H1 (cell line): ENCODE measurements at regions not wholly inside any gene's neighbourhood (a gene's known extent, or its start where the extent isn't known, plus 50 kb on each side); places are given as distances from the start of the nearest gene placed in this dataset.

Experiments
- CTCF ChIA-PET: fragments of 300-600 bp; sonication (Branson Sonifier 250); formaldehyde crosslinking; loops from one replicate; lab custom pipeline; 2021; ENCODE audit not compliant: partially characterized antibody; lab: Charles Lee
- POLR2A ChIA-PET: fragments of 300-600 bp; sonication (Branson Sonifier 250); formaldehyde crosslinking; loops from one replicate; lab custom pipeline; 2021; ENCODE audit warnings: inconsistent platforms; ENCODE audit not compliant: partially characterized antibody; lab: Charles Lee
- DNase-seq, 2 experiments: peaks; one replicate each; pipeline versions ENCODE4 v3.0.0 to v3.0.0-alpha.2; 2010 to 2022; ENCODE audit warnings: low spot score in 2 of 2, low read depth in 1 of 2, mixed read lengths in 1 of 2
- FAIRE-seq: peaks from 2 replicates; lab custom pipeline; 2011; peaks lifted over from hg19 to GRCh38; lab: Jason Lieb, UNC
- H2AFZ ChIP-seq: 2 replicates; pipeline ENCODE4 v1.8.1; 2012; ENCODE audit warnings: low read length, inconsistent platforms
- H2AK5ac ChIP-seq: 2 replicates; pipeline ENCODE4 v1.6.1; 2013; ENCODE audit warnings: low read depth, low read length
- H2BK120ac ChIP-seq: replicated peaks from 2 replicates; pipeline ENCODE3; 2013; ENCODE audit warnings: low read depth, low read length, inconsistent platforms
- H2BK12ac ChIP-seq: 2 replicates; pipeline ENCODE4 v1.6.1; 2013; ENCODE audit warnings: low read depth, low read length
- H2BK15ac ChIP-seq: 2 replicates; pipeline ENCODE4 v1.6.1; 2013; ENCODE audit warnings: low read length
- H2BK20ac ChIP-seq: 2 replicates; pipeline ENCODE4 v1.6.1; 2013; ENCODE audit warnings: low read length
- H2BK5ac ChIP-seq: 2 replicates; pipeline ENCODE4 v1.6.1; 2013; ENCODE audit warnings: low read depth, low read length
- H3K14ac ChIP-seq: 2 replicates; pipeline ENCODE4 v1.6.1; 2013; ENCODE audit warnings: inconsistent platforms; ENCODE audit not compliant: insufficient read length
- H3K18ac ChIP-seq: 2 replicates; pipeline ENCODE4 v1.6.1; 2013; ENCODE audit warnings: low read length; ENCODE audit errors: extremely low read depth
- H3K23ac ChIP-seq: 2 replicates; pipeline ENCODE4 v1.6.1; 2013; ENCODE audit warnings: inconsistent platforms; ENCODE audit not compliant: insufficient read length
- H3K23me2 ChIP-seq: 2 replicates; pipeline ENCODE4 v1.6.1; 2013; ENCODE audit warnings: low read depth, low read length
- H3K27ac ChIP-seq: 2 replicates; pipeline ENCODE4 v1.6.1; 2011; ENCODE audit warnings: low read depth, low read length, inconsistent platforms
- H3K27me3 ChIP-seq, 4 experiments: replicated peaks in 1 of 4; 1 replicate in 1 of 4; 2 replicates in 3 of 4; pipeline versions ENCODE4 v1.6.1 to v1.8.1; 2011 to 2013; ENCODE audit warnings: low read length in 3 of 4, mild to moderate bottlenecking in 3 of 4, inconsistent platforms in 2 of 4, mixed read lengths in 2 of 4, moderate library complexity in 1 of 4; ENCODE audit not compliant: control insufficient read depth in 3 of 4, insufficient read depth in 3 of 4; ENCODE audit errors: extremely low read depth in 1 of 4
- H3K36me3 ChIP-seq, 4 experiments: 2 replicates each; pipeline versions ENCODE4 v1.6.1 to v1.8.1; 2011 to 2013; ENCODE audit warnings: mild to moderate bottlenecking in 4 of 4, low read length in 3 of 4, moderate library complexity in 2 of 4, control low read depth in 1 of 4, inconsistent platforms in 1 of 4; ENCODE audit not compliant: insufficient read depth in 4 of 4, control insufficient read depth in 2 of 4
- H3K4ac ChIP-seq: replicated peaks from 2 replicates; pipeline ENCODE3; 2013; ENCODE audit warnings: low read length, low read depth, mixed read lengths, inconsistent platforms; ENCODE audit not compliant: insufficient read length
- H3K4me1 ChIP-seq, 4 experiments: replicated peaks in 1 of 4; 1 replicate in 1 of 4; 2 replicates in 3 of 4; pipeline versions ENCODE4 v1.6.1 to v1.8.1; 2011 to 2013; ENCODE audit warnings: low read length in 3 of 4, inconsistent platforms in 2 of 4, mixed read lengths in 1 of 4; ENCODE audit not compliant: insufficient read depth in 4 of 4, control insufficient read depth in 3 of 4
- H3K4me2 ChIP-seq, 2 experiments: 2 replicates each; pipeline versions ENCODE4 v1.6.1 to v1.8.1; 2011 to 2013; ENCODE audit warnings: low read depth in 2 of 2, low read length in 2 of 2, control low read depth in 1 of 2, inconsistent platforms in 1 of 2, mild to moderate bottlenecking in 1 of 2; ENCODE audit not compliant: insufficient read depth in 1 of 2
- H3K4me3 ChIP-seq, 4 experiments: fragments of 200-600, 300-600 bp in 1 of 4; sonication (generic), shearing (Covaris generic), sonication (Bioruptor Twin) in 1 of 4; 2 replicates each; pipeline versions ENCODE4 v1.5.1 to v1.8.1; 2011 to 2016; ENCODE audit warnings: low read length in 4 of 4, low read depth in 3 of 4, control low read depth in 2 of 4, inconsistent platforms in 2 of 4, mild to moderate bottlenecking in 2 of 4, mixed read lengths in 1 of 4, moderate library complexity in 1 of 4; ENCODE audit not compliant: insufficient read depth in 2 of 4; ENCODE audit errors: extremely low read depth in 1 of 4
- H3K56ac ChIP-seq: replicated peaks from 2 replicates; pipeline ENCODE3; 2013; ENCODE audit warnings: low read depth, mild to moderate bottlenecking, mixed read lengths, low read length, inconsistent platforms; ENCODE audit not compliant: insufficient read length
- H3K79me1 ChIP-seq: 2 replicates; pipeline ENCODE4 v1.6.1; 2013; ENCODE audit warnings: low read depth, low read length, control low read depth
- H3K79me2 ChIP-seq, 2 experiments: 2 replicates each; pipeline versions ENCODE4 v1.6.1 to v1.8.1; 2012 to 2013; ENCODE audit warnings: low read length in 2 of 2, mild to moderate bottlenecking in 2 of 2, inconsistent platforms in 1 of 2; ENCODE audit not compliant: insufficient read depth in 2 of 2, control insufficient read depth in 1 of 2
- H3K9ac ChIP-seq, 4 experiments: replicated peaks in 1 of 4; 1 replicate in 1 of 4; 2 replicates in 3 of 4; pipeline versions ENCODE4 v1.6.1 to v1.8.1; 2011 to 2013; ENCODE audit warnings: low read depth in 3 of 4, low read length in 3 of 4, control low read depth in 2 of 4, mild to moderate bottlenecking in 2 of 4, moderate library complexity in 2 of 4, inconsistent platforms in 1 of 4; ENCODE audit errors: extremely low read depth in 1 of 4
- H3K9me3 ChIP-seq, 2 experiments: 2 replicates each; pipeline versions ENCODE4 v1.6.1 to v1.8.1; 2012 to 2013; ENCODE audit warnings: mild to moderate bottlenecking in 2 of 2, moderate library complexity in 2 of 2, control low read depth in 1 of 2, inconsistent platforms in 1 of 2, low read depth in 1 of 2, low read length in 1 of 2, mixed read lengths in 1 of 2; ENCODE audit not compliant: insufficient read depth in 2 of 2
- H4K20me1 ChIP-seq, 2 experiments: replicated peaks in 1 of 2; 2 replicates each; pipeline versions ENCODE3 to v1.8.1; 2011 to 2013; ENCODE audit warnings: inconsistent platforms in 2 of 2, low read length in 2 of 2, mild to moderate bottlenecking in 1 of 2; ENCODE audit not compliant: insufficient read depth in 2 of 2, control insufficient read depth in 1 of 2
- H4K5ac ChIP-seq: 2 replicates; pipeline ENCODE4 v1.6.1; 2013; ENCODE audit warnings: low read length, low read depth, mixed read lengths, inconsistent platforms; ENCODE audit not compliant: insufficient read length
- H4K8ac ChIP-seq: 2 replicates; pipeline ENCODE4 v1.8.0; 2013; ENCODE audit warnings: mild to moderate bottlenecking, moderate library complexity, low read length, inconsistent platforms; ENCODE audit not compliant: insufficient read depth; ENCODE audit errors: extremely low read depth
- H4K91ac ChIP-seq: replicated peaks from 2 replicates; pipeline ENCODE3; 2013; ENCODE audit warnings: low read length, mixed read lengths, inconsistent platforms; ENCODE audit not compliant: insufficient read length
- EZH2 ChIP-seq: fragments of 200-600 bp; sonication (generic); IDR thresholded peaks from 2 replicates; pipeline ENCODE4 v1.7.1; 2012; ENCODE audit warnings: low read depth, mild to moderate bottlenecking, moderate library complexity, low read length, inconsistent platforms; ENCODE audit not compliant: severe bottlenecking
- RAD21 ChIP-seq, 2 experiments: IDR thresholded peaks in 1 of 2; conservative IDR thresholded peaks in 1 of 2; 2 replicates each; pipeline ENCODE4 v1.6.1; 2011; ENCODE audit warnings: low read depth in 2 of 2, low read length in 2 of 2, improper control_type of control experiment in 1 of 2, inconsistent platforms in 1 of 2, mild to moderate bottlenecking in 1 of 2, moderate library complexity in 1 of 2
- SUZ12 ChIP-seq: fragments of 200-600 bp; sonication (generic); IDR thresholded peaks from 2 replicates; pipeline ENCODE4 v1.6.1; 2012; ENCODE audit warnings: mild to moderate bottlenecking, inconsistent platforms, low read length, moderate library complexity, mixed read lengths
- WGBS, 2 experiments: shearing (Covaris generic) in 1 of 2; methylation state at CpG; one replicate each; pipeline versions ENCODE4 v1.1.6 to v1.1.7; 2013 to 2015; ENCODE audit warnings: low lambda C conversion rate in 2 of 2, mixed read lengths in 2 of 2, inconsistent platforms in 1 of 2, low coverage in 1 of 2, missing lambda C conversion rate in 1 of 2; ENCODE audit not compliant: insufficient replicate concordance in 2 of 2, insufficient coverage in 1 of 2, insufficient read length in 1 of 2; ENCODE audit errors: extremely low coverage in 1 of 2, missing lambda C conversion rate in 1 of 2; 5-methylcytosine and 5-hydroxymethylcytosine counted together

GRCh38 chr10:118234683-118235082, 107.4 kb downstream of the FAM204A start:
- no peak for TF ChIP-seq RAD21 (IDR thresholded peaks at IDR 0.05 in 1 of 2, conservative IDR thresholded peaks at IDR 0.05 in 1 of 2; ENCODE audit: low read depth in 2 of 2, low read length in 2 of 2)
- TF ChIP-seq SUZ12 = no peak
- TF ChIP-seq EZH2 = no peak
- TF ChIP-seq, all 59 proteins: peak for 0
- Histone ChIP-seq H3K4me1 (no peaks in the 10 kb centered on the region), H2BK15ac (no peak overlapping the region), H2AFZ (no peak overlapping the region), H2BK5ac (no peak overlapping the region), H3K9me3 (no peaks in the 10 kb centered on the region), H3K23me2 (peaks cover 4% of the 10 kb centered on the region; the same call in 1 of the 2 replicates), H3K9ac (no peak overlapping the region), H3K79me2 (no peaks in the 10 kb centered on the region), H3K4ac (no peak overlapping the region), H3K18ac (no peak overlapping the region), H2AK5ac (no peak overlapping the region), H2BK20ac (no peak overlapping the region), H4K5ac (no peak overlapping the region), H3K27ac (no peak overlapping the region), H2BK120ac (no peak overlapping the region), H3K23ac (no peak overlapping the region), H2BK12ac (no peak overlapping the region), H3K27me3 (no peaks in the 10 kb centered on the region), H3K4me2 (no peak overlapping the region), H4K8ac (no peak overlapping the region), H3K14ac (no peak overlapping the region), H4K91ac (no peak overlapping the region), H3K56ac (no peak overlapping the region), H3K79me1 (no peaks in the 10 kb centered on the region), H3K4me3 (no peak overlapping the region), H3K36me3 (no peaks in the 10 kb centered on the region), H4K20me1 (peaks cover 0 to 2% of the 10 kb centered on the region in 2 experiments)
- DNase-seq = no peak
- POLR2A ChIA-PET = no interaction called here
- WGBS, 2 experiments = 93% methylated on average over 10 of the region's 10 CpGs; no CpG with 5 or more reads in 1 of the 2 experiments
- CTCF ChIA-PET = no interaction called here
- FAIRE-seq = no peak
